ENCODE measurements at regions not wholly inside any gene's neighbourhood (a gene's known extent, or its start where the extent isn't known, plus 50 kb on each side); places are given as distances from the start of the nearest gene placed in this dataset.
A peak's percentile ranks its signal among the peaks of the same experiment; 100 is the strongest.
"Not testable (repeated sequence)": the region's sequence is repeated elsewhere in the genome, so short reads cannot be mapped to it uniquely, and the experiment has no call there.

DNA sequence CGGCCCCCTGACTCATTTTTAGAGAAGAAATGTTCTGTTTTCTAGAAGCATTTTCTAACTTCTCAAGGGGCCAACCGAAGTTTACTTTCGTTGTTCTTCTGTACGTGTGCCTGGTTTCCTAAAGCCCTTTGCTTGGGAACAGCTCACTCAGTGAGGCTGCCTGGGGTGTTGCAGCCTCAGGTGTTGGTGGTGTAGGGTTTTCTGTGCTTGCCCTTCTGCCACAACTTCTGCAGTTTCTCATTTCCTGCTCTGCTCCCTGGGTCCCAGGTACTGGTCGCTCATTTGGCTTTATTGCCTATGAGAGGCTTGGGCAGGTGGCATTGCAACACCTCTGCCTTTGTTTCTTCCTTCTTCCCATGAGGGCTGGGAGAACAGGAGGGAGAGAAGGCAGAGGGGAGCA is 278.3 kb downstream of the SOX4 start:
- H3K36me3 ChIP-seq: no peaks in the 10 kb centered on the region
- no peaks in the 10 kb centered on the region for H3K9me3 ChIP-seq
- no peak for DNase-seq (ENCODE audit: low spot score in 2 of 2)
- no peak overlapping the region for H3K4me3 ChIP-seq
- TF ChIP-seq, protein P1, sequence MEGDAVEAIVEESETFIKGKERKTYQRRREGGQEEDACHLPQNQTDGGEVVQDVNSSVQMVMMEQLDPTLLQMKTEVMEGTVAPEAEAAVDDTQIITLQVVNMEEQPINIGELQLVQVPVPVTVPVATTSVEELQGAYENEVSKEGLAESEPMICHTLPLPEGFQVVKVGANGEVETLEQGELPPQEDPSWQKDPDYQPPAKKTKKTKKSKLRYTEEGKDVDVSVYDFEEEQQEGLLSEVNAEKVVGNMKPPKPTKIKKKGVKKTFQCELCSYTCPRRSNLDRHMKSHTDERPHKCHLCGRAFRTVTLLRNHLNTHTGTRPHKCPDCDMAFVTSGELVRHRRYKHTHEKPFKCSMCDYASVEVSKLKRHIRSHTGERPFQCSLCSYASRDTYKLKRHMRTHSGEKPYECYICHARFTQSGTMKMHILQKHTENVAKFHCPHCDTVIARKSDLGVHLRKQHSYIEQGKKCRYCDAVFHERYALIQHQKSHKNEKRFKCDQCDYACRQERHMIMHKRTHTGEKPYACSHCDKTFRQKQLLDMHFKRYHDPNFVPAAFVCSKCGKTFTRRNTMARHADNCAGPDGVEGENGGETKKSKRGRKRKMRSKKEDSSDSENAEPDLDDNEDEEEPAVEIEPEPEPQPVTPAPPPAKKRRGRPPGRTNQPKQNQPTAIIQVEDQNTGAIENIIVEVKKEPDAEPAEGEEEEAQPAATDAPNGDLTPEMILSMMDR (IDR thresholded peaks at IDR 0.05): no peak
- TF ChIP-seq EP300 (IDR thresholded peaks at IDR 0.05) (no peak), POLR2A (IDR thresholded peaks at IDR 0.05) (no peak), POLR2AphosphoS5 (IDR thresholded peaks at IDR 0.05) (no peak)
- 88% methylated on average over 5 of the region's 5 CpGs for WGBS
- no peak overlapping the region for H3K27ac ChIP-seq
- no peaks in the 10 kb centered on the region for H3K27me3 ChIP-seq
- H3K4me1 ChIP-seq: peaks cover 15% of the 10 kb centered on the region

DNA sequence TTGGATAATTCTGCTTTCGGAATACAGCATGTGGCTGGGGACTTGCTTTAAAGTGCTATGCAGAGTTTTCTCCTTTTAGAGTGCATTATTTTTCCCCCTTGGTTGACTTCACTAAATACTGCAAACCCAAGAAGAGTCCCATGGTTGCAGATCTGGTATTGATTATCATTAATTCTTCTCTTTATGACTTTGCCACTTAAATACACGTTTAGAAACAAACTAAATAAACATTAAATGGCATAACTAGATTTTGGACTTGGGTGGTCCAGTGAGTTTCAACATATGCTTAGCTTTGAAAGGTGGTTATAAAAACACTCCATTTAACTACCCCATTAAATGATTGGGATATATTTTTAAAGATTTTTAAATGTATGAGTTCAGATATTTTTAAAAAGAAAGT is 279.2 kb downstream of the SOX4 start:
- no peak overlapping the region for H3K27ac ChIP-seq
- H3K4me3 ChIP-seq: no peak overlapping the region
- 90% methylated on average over 2 of the region's 2 CpGs for WGBS
- no peak for DNase-seq (ENCODE audit: low spot score in 2 of 2)
- TF ChIP-seq POLR2A (IDR thresholded peaks at IDR 0.05) (no peak), EP300 (IDR thresholded peaks at IDR 0.05) (no peak), POLR2AphosphoS5 (IDR thresholded peaks at IDR 0.05) (no peak)
- TF ChIP-seq, protein P1 (IDR thresholded peaks at IDR 0.05): no peak
- H3K36me3 ChIP-seq: no peaks in the 10 kb centered on the region
- no peaks in the 10 kb centered on the region for H3K27me3 ChIP-seq
- H3K9me3 ChIP-seq: no peaks in the 10 kb centered on the region
- H3K4me1 ChIP-seq: peaks cover 15% of the 10 kb centered on the region

DNA sequence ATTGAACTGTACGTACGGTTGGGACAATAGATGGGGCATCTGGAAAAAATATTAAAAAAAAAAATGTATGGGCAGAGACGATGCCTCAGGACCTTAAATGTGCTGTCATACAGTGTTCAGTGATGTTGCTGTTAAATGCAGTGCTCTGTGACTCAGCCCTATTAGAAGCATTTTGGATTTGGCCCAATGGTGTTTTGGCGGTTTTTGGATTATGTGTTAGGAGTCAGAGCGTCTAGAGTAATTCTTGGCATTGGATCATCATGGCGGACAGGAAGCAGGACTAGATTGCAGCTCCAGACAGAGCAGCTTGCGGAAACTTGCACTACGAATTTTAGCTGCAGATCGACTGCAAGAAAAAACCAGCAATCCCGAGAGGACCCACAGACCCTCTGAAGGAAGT is 280.0 kb downstream of the SOX4 start:
- no peaks in the 10 kb centered on the region for H3K27me3 ChIP-seq
- WGBS: 40% methylated on average over 10 of the region's 10 CpGs
- no peak for TF ChIP-seq EP300 (IDR thresholded peaks at IDR 0.05)
- H3K4me3 ChIP-seq: no peak overlapping the region
- H3K9me3 ChIP-seq: no peaks in the 10 kb centered on the region
- peaks cover 15% of the 10 kb centered on the region for H3K4me1 ChIP-seq
- H3K36me3 ChIP-seq: no peaks in the 10 kb centered on the region
- DNase-seq (ENCODE audit: low spot score in 2 of 2): no peak
- no peak overlapping the region for H3K27ac ChIP-seq

DNA sequence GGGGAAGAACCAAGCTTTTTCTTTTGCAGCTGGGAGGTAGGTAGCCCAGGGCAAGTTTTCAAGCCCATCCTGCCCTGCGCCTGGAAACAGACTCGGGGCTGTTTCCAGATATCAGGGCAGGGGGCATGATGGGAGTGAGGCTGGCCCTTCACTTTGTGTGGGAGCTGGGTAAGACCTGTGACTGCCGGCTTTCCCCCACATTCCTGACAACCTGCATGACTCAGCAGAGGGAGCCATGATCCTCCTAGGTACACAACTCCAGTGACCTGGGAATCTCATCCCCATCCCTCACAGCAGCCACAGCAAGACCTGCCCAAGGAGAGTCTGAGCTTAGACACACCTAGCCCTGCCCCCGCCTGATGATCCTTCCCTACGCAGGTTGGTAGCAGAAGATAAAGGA is 280.8 kb downstream of the SOX4 start:
- Histone ChIP-seq H3K27ac (no peak overlapping the region), H3K4me3 (no peak overlapping the region), H3K9me3 (no peaks in the 10 kb centered on the region), H3K36me3 (no peaks in the 10 kb centered on the region), H3K27me3 (no peaks in the 10 kb centered on the region), H3K4me1 (peaks cover 15% of the 10 kb centered on the region)
- DNase-seq (ENCODE audit: low spot score in 2 of 2): peak in 1 of 2 donors; percentile 58
- TF ChIP-seq POLR2AphosphoS5 (IDR thresholded peaks at IDR 0.05) (no peak), POLR2A (IDR thresholded peaks at IDR 0.05) (no peak), EP300 (IDR thresholded peaks at IDR 0.05) (no peak)
- TF ChIP-seq, protein P1 (IDR thresholded peaks at IDR 0.05): no peak
- 94% methylated on average over 3 of the region's 5 CpGs for WGBS

DNA sequence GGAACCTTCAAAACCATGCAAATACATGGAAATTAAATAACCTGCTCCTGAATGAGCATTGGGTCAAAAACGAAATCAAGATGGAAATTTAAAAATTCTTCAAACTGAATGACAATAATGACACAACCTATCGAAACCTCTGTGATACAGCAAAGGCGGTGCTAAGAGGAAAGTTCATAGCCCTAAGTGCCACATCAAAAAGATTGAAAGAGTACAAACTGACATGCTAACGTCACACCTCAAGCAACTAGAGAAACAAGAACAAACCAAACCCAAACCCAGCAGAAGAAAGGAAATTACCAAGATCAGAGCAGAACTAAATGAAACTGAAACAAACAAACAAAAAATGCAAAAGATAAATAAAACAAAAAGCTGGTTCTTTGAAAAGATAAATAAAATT is 283.5 kb downstream of the SOX4 start:
- H3K27ac ChIP-seq; H3K9me3 ChIP-seq; H3K27me3 ChIP-seq; H3K36me3 ChIP-seq; DNase-seq (ENCODE audit: low spot score in 2 of 2); H3K4me1 ChIP-seq; H3K4me3 ChIP-seq: not testable (repeated sequence)
- 94% methylated on average over 4 of the region's 4 CpGs for WGBS

DNA sequence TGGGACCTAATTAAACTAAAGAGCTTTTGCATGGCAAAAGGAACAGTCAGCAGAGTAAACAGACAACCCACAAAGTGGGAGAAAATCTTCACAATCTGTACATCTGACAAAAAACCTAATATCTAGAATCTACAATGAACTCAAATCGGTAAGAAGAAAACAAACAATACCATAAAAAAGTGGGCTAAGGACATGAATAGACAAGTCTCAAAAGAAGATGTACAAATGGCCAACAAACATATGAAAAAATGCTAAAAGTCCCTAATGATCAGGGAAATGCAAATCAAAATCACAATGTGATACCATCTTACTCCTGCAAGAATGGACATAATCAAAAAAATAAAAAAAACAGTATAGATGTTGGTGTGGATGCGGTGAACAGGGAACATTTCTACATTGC is 286.7 kb downstream of the SOX4 start:
- 97% methylated on average over 2 of the region's 2 CpGs for WGBS
- not testable (repeated sequence) for H3K4me3 ChIP-seq

DNA sequence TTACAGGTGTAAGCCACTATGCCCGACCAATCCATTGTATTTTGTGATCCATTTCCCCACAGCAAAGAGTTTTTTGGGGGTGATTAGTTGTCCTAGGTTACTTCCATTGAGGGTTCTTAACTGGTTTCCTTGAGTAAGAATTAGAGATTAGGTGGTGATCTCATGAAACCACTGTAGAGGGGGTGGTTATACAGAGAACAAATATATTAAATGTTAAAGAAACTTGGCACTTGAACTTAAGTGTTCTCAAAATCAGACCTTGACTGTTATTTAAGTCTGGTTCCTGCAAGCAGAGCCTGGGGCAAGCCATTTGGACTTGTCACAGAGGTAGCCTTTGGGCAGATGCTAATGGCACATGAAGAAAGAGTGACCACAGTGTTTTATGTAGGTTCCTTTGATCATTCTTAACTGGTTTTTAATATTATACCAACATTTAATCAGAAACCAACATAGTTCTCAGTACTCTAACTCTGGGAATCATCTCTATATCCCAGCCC is 288.5 kb downstream of the SOX4 start:
- peaks cover 17% of the 10 kb centered on the region for H3K4me1 ChIP-seq
- no peaks in the 10 kb centered on the region for H3K9me3 ChIP-seq
- H3K27me3 ChIP-seq: no peaks in the 10 kb centered on the region
- H3K27ac ChIP-seq: no peak overlapping the region
- TF ChIP-seq, protein P1 (IDR thresholded peaks at IDR 0.05): no peak
- TF ChIP-seq POLR2A (IDR thresholded peaks at IDR 0.05) (no peak), POLR2AphosphoS5 (IDR thresholded peaks at IDR 0.05) (no peak)
- no peaks in the 10 kb centered on the region for H3K36me3 ChIP-seq
- no peak for DNase-seq (ENCODE audit: low spot score in 2 of 2)
- no peak overlapping the region for H3K4me3 ChIP-seq
- 100% methylated on average over 1 of the region's 1 CpG for WGBS

More for the DNA sequence above, 286.7 kb downstream of the SOX4 start:
- H3K36me3 ChIP-seq; H3K9me3 ChIP-seq; H3K27me3 ChIP-seq; H3K27ac ChIP-seq; DNase-seq (ENCODE audit: low spot score in 2 of 2); H3K4me1 ChIP-seq: not testable (repeated sequence)

Measured in suprapubic skin (tissue), 4 donors.